ENCODE measurements at regions not wholly inside any gene's neighbourhood (a gene's known extent, or its start where the extent isn't known, plus 50 kb on each side); places are given as distances from the start of the nearest gene placed in this dataset.
"Not testable (repeated sequence)": the region's sequence is repeated elsewhere in the genome, so short reads cannot be mapped to it uniquely, and the experiment has no call there.

DNA sequence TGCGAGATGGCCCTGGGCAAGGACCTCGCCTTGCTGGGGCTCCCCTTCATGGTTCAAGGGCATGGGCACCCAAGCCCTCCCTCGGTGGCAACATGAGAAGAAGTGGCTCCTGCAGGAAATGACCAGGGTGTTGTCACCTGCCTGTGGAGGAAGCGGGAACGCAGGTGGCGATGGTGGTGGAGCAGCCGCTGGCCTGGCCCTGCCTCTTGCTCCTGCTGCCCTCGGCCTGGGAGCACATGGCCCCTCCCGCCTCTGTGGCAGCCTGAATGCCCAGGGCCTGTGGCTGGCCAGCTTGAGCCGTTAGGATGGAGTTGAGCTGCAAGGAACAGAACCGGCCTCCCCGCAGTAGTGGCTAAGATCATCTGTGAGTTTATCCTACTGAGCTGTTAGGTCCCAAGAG, 204.0 kb downstream of the CCT8L2 start:
- TF ChIP-seq CTCF (IDR thresholded peaks at IDR 0.05; ENCODE audit: low read length); EZH2 (IDR thresholded peaks at IDR 0.05; ENCODE audit: borderline replicate concordance, low read length): not testable (repeated sequence)

All from OCI-LY1 (cell line).